ENCODE measurements at regions not wholly inside any gene's neighbourhood (a gene's known extent, or its start where the extent isn't known, plus 50 kb on each side); places are given as distances from the start of the nearest gene placed in this dataset.

DNA sequence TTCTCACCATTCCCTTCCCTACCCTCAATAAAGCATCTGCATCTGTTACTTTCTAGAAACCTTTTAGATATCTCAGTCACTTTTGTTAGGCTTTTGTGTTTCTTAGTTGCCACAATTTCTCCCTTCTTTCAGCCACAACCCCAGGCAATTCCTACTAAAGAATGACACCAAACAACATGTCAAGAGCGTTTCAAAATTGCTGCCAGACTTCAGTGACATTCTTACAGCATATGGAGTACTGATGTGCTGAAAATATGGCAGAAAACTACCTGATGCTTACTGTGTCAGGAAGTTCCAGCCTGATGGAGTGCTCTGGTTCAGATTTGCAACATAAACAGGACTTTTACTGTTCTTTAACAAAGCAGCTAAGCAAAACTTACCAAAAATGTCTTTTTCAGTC, 957.7 kb upstream of the POU3F3 start:
- TF ChIP-seq SUZ12 (IDR thresholded peaks at IDR 0.05; ENCODE audit: extremely low read depth, insufficient read depth, insufficient read length) (no peak), ZNF274 (IDR thresholded peaks at IDR 0.05; ENCODE audit: low read depth, low read length) (no peak), YY1 (IDR thresholded peaks at IDR 0.05; ENCODE audit: insufficient read depth, insufficient read length) (no peak)
- H3K4me1 ChIP-seq (ENCODE audit: insufficient read depth, insufficient read length) = no peaks in the 10 kb centered on the region
- DNase-seq (ENCODE audit: low read depth, low spot score) = no peak
- H3K4me3 ChIP-seq (ENCODE audit: insufficient read length, low read depth) = no peak overlapping the region
- H3K27me3 ChIP-seq (ENCODE audit: insufficient read depth, insufficient read length) = no peaks in the 10 kb centered on the region
- no peaks in the 10 kb centered on the region for H3K36me3 ChIP-seq (ENCODE audit: insufficient read depth, insufficient read length, low read length)
- no peak overlapping the region for H3K9ac ChIP-seq (ENCODE audit: insufficient read length, low read depth)
- H3K9me3 ChIP-seq (ENCODE audit: insufficient read depth, low read length) = no peaks in the 10 kb centered on the region

- Histone ChIP-seq H3K27me3 (ENCODE audit: insufficient read depth, insufficient read length) (no peaks in the 10 kb centered on the region), H3K9me3 (ENCODE audit: insufficient read depth, low read length) (no peaks in the 10 kb centered on the region), H3K4me1 (ENCODE audit: insufficient read depth, insufficient read length) (no peaks in the 10 kb centered on the region), H3K9ac (ENCODE audit: insufficient read length, low read depth) (no peak overlapping the region), H3K36me3 (ENCODE audit: insufficient read depth, insufficient read length, low read length) (no peaks in the 10 kb centered on the region), H3K4me3 (ENCODE audit: insufficient read length, low read depth) (no peak overlapping the region)
- DNase-seq (ENCODE audit: low read depth, low spot score) = no peak
- TF ChIP-seq ZNF274 (IDR thresholded peaks at IDR 0.05; ENCODE audit: low read depth, low read length) (no peak), YY1 (IDR thresholded peaks at IDR 0.05; ENCODE audit: insufficient read depth, insufficient read length) (no peak), SUZ12 (IDR thresholded peaks at IDR 0.05; ENCODE audit: extremely low read depth, insufficient read depth, insufficient read length) (no peak)
Observed at GRCh38 chr2:103898561-103898960, 955.4 kb upstream of the POU3F3 start.

DNA sequence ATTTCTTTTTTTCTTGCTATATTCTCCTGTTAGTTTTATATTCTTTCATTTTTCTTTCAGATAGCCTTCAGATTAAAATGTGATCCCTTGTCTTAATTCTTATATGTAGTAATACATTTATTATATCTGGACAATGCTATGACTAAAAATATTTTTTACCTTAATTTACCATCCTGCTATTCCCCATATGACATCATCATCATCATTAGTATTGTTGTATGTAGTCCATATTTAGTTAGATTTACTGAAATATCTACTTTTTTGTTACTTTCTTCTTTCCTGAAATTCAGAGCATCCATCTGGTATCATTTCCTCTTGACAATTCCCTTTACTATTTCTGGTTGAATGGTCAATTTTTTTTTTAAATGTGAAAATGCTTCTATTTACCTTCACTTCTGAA, 951.6 kb upstream of the POU3F3 start:
- no peak for DNase-seq (ENCODE audit: low read depth, low spot score)
- Histone ChIP-seq H3K4me1 (ENCODE audit: insufficient read depth, insufficient read length) (no peaks in the 10 kb centered on the region), H3K4me3 (ENCODE audit: insufficient read length, low read depth) (no peak overlapping the region), H3K9ac (ENCODE audit: insufficient read length, low read depth) (no peak overlapping the region), H3K36me3 (ENCODE audit: insufficient read depth, insufficient read length, low read length) (no peaks in the 10 kb centered on the region), H3K27me3 (ENCODE audit: insufficient read depth, insufficient read length) (no peaks in the 10 kb centered on the region), H3K9me3 (ENCODE audit: insufficient read depth, low read length) (no peaks in the 10 kb centered on the region)
- no peak for TF ChIP-seq YY1 (IDR thresholded peaks at IDR 0.05; ENCODE audit: insufficient read depth, insufficient read length)
- TF ChIP-seq SUZ12 (IDR thresholded peaks at IDR 0.05; ENCODE audit: extremely low read depth, insufficient read depth, insufficient read length) = no peak
- TF ChIP-seq ZNF274 (IDR thresholded peaks at IDR 0.05; ENCODE audit: low read depth, low read length) = no peak

- Histone ChIP-seq H3K9me3 (ENCODE audit: insufficient read depth, low read length) (no peaks in the 10 kb centered on the region), H3K4me1 (ENCODE audit: insufficient read depth, insufficient read length) (no peaks in the 10 kb centered on the region), H3K9ac (ENCODE audit: insufficient read length, low read depth) (no peak overlapping the region), H3K27me3 (ENCODE audit: insufficient read depth, insufficient read length) (no peaks in the 10 kb centered on the region), H3K4me3 (ENCODE audit: insufficient read length, low read depth) (no peak overlapping the region), H3K36me3 (ENCODE audit: insufficient read depth, insufficient read length, low read length) (no peaks in the 10 kb centered on the region)
- no peak for TF ChIP-seq YY1 (IDR thresholded peaks at IDR 0.05; ENCODE audit: insufficient read depth, insufficient read length)
- no peak for TF ChIP-seq SUZ12 (IDR thresholded peaks at IDR 0.05; ENCODE audit: extremely low read depth, insufficient read depth, insufficient read length)
- no peak for TF ChIP-seq ZNF274 (IDR thresholded peaks at IDR 0.05; ENCODE audit: low read depth, low read length)
- no peak for DNase-seq (ENCODE audit: low read depth, low spot score)
Observed at GRCh38 chr2:103921161-103921560, 932.8 kb upstream of the POU3F3 start.

DNA sequence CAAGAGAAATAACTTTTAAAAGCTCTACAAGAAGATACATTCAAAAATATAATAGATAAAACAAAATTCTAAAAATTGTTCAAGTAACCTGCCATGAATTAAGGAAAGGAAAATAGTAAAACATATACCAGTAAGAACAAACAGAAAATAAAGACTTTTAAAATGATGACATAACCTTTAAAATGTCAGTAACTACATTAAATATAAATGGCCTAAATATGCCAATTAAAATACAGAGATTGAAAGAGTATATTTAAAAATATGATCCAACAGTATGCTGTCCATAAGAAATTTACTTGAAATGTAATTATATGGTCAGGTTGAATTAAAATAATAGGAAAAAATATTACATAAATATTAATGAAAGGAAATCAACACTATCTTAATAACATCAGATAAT, 911.7 kb upstream of the POU3F3 start:
- Histone ChIP-seq H3K9me3 (ENCODE audit: insufficient read depth, low read length) (peaks cover 13% of the 10 kb centered on the region; the same call in 1 of the 2 replicates), H3K36me3 (ENCODE audit: insufficient read depth, insufficient read length, low read length) (no peaks in the 10 kb centered on the region), H3K4me3 (ENCODE audit: insufficient read length, low read depth) (no peak overlapping the region), H3K27me3 (ENCODE audit: insufficient read depth, insufficient read length) (no peaks in the 10 kb centered on the region), H3K9ac (ENCODE audit: insufficient read length, low read depth) (no peak overlapping the region), H3K4me1 (ENCODE audit: insufficient read depth, insufficient read length) (no peaks in the 10 kb centered on the region)
- no peak for DNase-seq (ENCODE audit: low read depth, low spot score)
- TF ChIP-seq ZNF274 (IDR thresholded peaks at IDR 0.05; ENCODE audit: low read depth, low read length) = no peak
- no peak for TF ChIP-seq SUZ12 (IDR thresholded peaks at IDR 0.05; ENCODE audit: extremely low read depth, insufficient read depth, insufficient read length)
- no peak for TF ChIP-seq YY1 (IDR thresholded peaks at IDR 0.05; ENCODE audit: insufficient read depth, insufficient read length)

GRCh38 chr2:103945083-103945482, 908.8 kb upstream of the POU3F3 start:
- H3K9ac ChIP-seq (ENCODE audit: insufficient read length, low read depth) = no peak overlapping the region
- H3K36me3 ChIP-seq (ENCODE audit: insufficient read depth, insufficient read length, low read length) = no peaks in the 10 kb centered on the region
- peaks cover 13% of the 10 kb centered on the region; the same call in 1 of the 2 replicates for H3K9me3 ChIP-seq (ENCODE audit: insufficient read depth, low read length)
- no peaks in the 10 kb centered on the region for H3K27me3 ChIP-seq (ENCODE audit: insufficient read depth, insufficient read length)
- DNase-seq (ENCODE audit: low read depth, low spot score) = no peak
- no peak overlapping the region for H3K4me3 ChIP-seq (ENCODE audit: insufficient read length, low read depth)
- no peaks in the 10 kb centered on the region for H3K4me1 ChIP-seq (ENCODE audit: insufficient read depth, insufficient read length)
- TF ChIP-seq SUZ12 (IDR thresholded peaks at IDR 0.05; ENCODE audit: extremely low read depth, insufficient read depth, insufficient read length) (no peak), YY1 (IDR thresholded peaks at IDR 0.05; ENCODE audit: insufficient read depth, insufficient read length) (no peak), ZNF274 (IDR thresholded peaks at IDR 0.05; ENCODE audit: low read depth, low read length) (no peak)

GRCh38 chr2:103959174-103960128, 894.5 kb upstream of the POU3F3 start:
- no peaks in the 10 kb centered on the region for H3K36me3 ChIP-seq (ENCODE audit: insufficient read depth, insufficient read length, low read length)
- no peak overlapping the region for H3K9ac ChIP-seq (ENCODE audit: insufficient read length, low read depth)
- H3K4me3 ChIP-seq (ENCODE audit: insufficient read length, low read depth) = no peak overlapping the region
- no peaks in the 10 kb centered on the region for H3K9me3 ChIP-seq (ENCODE audit: insufficient read depth, low read length)
- no peak for TF ChIP-seq ZNF274 (IDR thresholded peaks at IDR 0.05; ENCODE audit: low read depth, low read length)
- no peak for TF ChIP-seq SUZ12 (IDR thresholded peaks at IDR 0.05; ENCODE audit: extremely low read depth, insufficient read depth, insufficient read length)
- TF ChIP-seq YY1 (IDR thresholded peaks at IDR 0.05; ENCODE audit: insufficient read depth, insufficient read length) = no peak
- peak; percentile 40 for DNase-seq (ENCODE audit: low read depth, low spot score)
- no peaks in the 10 kb centered on the region for H3K27me3 ChIP-seq (ENCODE audit: insufficient read depth, insufficient read length)
- H3K4me1 ChIP-seq (ENCODE audit: insufficient read depth, insufficient read length) = no peaks in the 10 kb centered on the region
